OCI-LY7 (cell line): ENCODE measurements at regions not wholly inside any gene's neighbourhood (a gene's known extent, or its start where the extent isn't known, plus 50 kb on each side); places are given as distances from the start of the nearest gene placed in this dataset.

Experiments used
- EZH2phosphoT487 ChIP-seq: fragments of 200-600 bp; sonication (generic); IDR thresholded peaks from 2 replicates; pipeline ENCODE4 v1.6.1; 2018; ENCODE audit warnings: low read depth, borderline replicate concordance, mild to moderate bottlenecking, mixed run types, antibody characterized with exemption, low read length, moderate library complexity, mixed read lengths
- TF ChIP-seq, protein P1 (sequence below): fragments of 200-600 bp; sonication (generic); conservative IDR thresholded peaks from 2 replicates; pipeline ENCODE4 v1.5.1; 2014; ENCODE audit warnings: mild to moderate bottlenecking, antibody characterized with exemption, low read length, moderate library complexity, mixed read lengths

DNA sequence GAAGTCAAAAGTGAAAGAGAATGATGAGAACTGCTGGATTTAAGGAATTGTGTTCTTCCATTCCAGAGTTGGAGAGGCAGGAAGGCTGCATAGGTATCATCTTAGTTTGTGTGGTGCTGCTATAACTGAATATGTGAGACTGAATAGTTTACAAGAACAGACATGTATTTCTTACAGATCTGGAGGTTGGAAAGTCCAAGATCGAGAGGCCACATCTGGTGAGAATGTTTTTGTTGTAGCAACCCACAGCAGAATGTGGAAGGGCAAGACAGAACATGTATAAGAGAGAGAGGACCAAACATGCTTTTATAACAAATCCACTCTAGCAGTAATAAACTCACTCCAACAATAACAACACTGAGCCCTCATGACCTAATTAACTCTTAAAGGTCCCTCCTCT lies 408.6 kb downstream of the FAM47B start:
- TF ChIP-seq, protein P1, sequence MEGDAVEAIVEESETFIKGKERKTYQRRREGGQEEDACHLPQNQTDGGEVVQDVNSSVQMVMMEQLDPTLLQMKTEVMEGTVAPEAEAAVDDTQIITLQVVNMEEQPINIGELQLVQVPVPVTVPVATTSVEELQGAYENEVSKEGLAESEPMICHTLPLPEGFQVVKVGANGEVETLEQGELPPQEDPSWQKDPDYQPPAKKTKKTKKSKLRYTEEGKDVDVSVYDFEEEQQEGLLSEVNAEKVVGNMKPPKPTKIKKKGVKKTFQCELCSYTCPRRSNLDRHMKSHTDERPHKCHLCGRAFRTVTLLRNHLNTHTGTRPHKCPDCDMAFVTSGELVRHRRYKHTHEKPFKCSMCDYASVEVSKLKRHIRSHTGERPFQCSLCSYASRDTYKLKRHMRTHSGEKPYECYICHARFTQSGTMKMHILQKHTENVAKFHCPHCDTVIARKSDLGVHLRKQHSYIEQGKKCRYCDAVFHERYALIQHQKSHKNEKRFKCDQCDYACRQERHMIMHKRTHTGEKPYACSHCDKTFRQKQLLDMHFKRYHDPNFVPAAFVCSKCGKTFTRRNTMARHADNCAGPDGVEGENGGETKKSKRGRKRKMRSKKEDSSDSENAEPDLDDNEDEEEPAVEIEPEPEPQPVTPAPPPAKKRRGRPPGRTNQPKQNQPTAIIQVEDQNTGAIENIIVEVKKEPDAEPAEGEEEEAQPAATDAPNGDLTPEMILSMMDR, result no peak
- TF ChIP-seq EZH2phosphoT487, result no peak
